GM21786 (cell line): ENCODE measurements at regions not wholly inside any gene's neighbourhood (a gene's known extent, or its start where the extent isn't known, plus 50 kb on each side); places are given as distances from the start of the nearest gene placed in this dataset.

Experiments used
- ATAC-seq: cut with Tn5 transposase; IDR thresholded peaks from one replicate; pipeline ENCODE4 v1.9.1; 2021; ENCODE audit not compliant: unreplicated experiment

- ATAC-seq, result no peak
Measured at GRCh38 chr5:145510769-145511168, 324.4 kb downstream of the PRELID2 start.

DNA sequence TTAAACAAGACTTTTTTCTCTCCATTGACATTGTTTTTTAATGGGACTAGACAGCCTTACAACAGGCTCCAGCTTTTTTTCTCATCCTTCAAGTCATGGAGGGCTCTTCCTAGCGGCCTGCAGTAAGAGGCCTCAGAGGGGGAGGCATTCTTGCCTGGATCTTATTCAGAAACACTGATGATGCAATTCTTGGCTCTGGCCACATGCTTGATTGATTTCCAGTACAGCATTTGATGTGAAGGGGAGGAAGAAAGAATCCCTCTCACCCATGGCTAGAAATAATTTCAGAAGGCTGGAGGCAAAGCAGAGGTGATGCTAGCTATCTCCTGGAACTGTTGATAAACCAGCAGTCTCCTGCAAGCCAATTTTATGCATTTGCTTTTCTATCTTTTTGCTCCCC is 324.8 kb downstream of the PRELID2 start:
- ATAC-seq, result no peak

DNA sequence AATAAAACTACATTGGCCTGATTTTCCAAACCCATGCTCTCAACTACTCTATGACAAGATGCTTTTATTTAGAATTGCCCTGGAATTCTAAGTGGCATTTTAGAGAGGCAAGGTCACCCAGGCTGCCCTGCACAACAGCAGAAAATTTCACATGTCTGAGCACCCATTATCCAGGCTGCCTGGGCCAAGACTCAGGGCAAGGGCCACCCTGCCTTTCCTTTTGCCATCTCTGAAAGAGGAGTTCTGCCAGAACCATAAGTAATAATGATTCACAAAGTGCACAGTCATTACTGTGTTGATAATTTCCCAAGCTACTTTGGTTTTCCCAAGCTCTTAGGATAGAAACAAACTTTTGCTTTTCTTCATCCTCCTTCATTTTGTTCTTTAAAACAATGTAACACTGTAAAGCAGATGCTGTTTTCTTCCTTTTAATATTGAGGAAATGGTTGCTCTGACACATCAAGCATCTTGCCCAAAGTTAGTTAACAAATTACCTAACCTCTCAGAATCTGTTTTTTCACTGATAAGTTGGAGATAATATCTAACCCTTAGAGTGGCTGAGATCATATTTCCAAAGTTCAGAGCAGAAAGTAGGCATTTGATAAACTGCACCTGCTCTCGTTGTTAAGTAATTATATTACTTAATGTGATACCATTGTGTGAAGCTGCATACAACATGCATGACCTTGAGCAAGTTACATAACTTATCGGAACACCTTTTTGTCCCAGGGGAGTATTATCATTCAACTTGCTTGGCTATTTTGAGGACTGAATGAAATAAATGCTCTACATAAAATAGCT is 325.6 kb downstream of the PRELID2 start:
- no peak for ATAC-seq

- no peak for ATAC-seq
Measured at GRCh38 chr5:145506185-145506850, 328.8 kb downstream of the PRELID2 start.

- ATAC-seq, result no peak
Measured at GRCh38 chr5:145502906-145503305, 332.2 kb downstream of the PRELID2 start.

DNA sequence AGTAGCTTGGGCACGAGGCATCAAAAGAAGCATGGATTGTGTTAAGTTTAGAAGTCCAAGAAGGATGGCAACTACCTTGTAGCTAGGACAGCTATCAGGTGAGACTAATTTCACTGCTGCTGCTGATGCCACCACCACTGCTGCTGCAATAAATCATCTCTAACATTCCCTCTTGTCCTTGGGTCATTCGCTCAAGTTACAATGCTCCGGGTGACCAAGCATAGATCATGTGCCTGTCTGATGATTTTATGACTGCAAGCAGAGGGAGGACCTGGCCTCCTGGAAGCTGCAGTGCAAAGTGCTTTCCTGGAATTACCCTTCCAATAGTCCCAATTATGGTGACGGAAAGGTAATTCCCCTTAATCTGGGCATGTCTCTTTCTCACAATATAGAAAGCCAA is 334.4 kb downstream of the PRELID2 start:
- no peak for ATAC-seq

GRCh38 chr5:145499483-145499882 is 335.7 kb downstream of the PRELID2 start:
- ATAC-seq, result no peak

GRCh38 chr5:145497052-145497451 is 338.1 kb downstream of the PRELID2 start:
- no peak for ATAC-seq

- ATAC-seq, result no peak
Measured at GRCh38 chr5:145495741-145496140, 339.4 kb downstream of the PRELID2 start.

DNA sequence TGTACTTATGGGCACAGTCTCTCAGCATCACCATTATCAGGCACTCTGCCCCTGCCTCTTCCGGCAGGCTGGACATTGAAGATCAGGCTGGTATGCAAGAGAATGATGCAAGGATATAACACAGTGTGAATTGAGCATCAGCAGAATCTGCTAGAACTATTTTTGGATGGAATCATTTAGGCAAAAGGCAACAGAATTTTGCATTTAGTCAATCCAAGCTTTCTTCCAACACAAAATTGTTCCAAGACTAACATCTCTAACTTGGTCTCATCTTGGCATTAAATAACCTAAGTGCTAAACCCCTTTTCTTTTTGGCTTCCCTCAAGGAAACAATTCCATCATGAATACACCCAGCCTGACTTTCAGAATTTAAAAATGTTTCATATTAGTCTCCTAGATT is 339.9 kb downstream of the PRELID2 start:
- no peak for ATAC-seq

GRCh38 chr5:145493435-145493834 is 341.7 kb downstream of the PRELID2 start:
- ATAC-seq, result no peak

- ATAC-seq, result no peak
Measured at GRCh38 chr5:145489516-145489915, 345.6 kb downstream of the PRELID2 start.

DNA sequence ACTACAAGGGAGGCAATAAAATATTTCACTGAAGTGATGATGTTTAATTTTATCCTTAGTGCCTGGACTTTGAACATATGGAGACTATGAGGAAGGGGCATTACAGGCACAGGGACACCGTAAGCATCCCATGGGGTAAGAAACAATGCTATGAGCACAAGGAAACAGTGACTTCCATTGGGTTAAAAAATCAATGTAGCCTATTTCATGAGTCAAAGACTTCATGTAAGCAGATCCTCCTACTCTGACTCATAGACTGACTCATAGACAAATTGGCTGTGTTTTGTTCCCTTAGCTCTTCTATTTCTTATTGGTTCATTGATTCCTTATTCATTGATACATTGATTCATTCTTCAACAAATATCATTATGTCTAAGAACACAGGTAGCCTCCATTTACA is 351.0 kb downstream of the PRELID2 start:
- ATAC-seq, result no peak

DNA sequence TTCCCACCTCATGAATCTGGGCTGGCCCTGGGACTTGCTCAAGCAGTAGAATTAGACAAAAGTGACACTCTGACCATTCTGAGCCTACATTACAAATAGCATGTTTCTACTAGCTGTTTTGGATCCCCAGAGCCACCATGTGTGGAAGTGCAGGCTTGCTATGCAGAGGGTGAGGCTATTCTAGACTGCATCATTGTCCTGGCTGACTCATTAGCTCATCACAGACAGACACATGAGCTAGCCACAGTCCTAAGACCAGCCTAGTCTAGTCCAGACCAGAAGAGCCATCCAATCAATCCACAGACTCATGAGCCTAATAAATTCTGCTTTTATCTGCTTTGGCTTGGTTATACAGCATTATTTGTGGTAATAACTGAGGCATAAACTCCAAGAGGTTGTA is 351.9 kb downstream of the PRELID2 start:
- no peak for ATAC-seq

- ATAC-seq, result no peak
Measured at GRCh38 chr5:145479857-145480256, 355.3 kb downstream of the PRELID2 start.

DNA sequence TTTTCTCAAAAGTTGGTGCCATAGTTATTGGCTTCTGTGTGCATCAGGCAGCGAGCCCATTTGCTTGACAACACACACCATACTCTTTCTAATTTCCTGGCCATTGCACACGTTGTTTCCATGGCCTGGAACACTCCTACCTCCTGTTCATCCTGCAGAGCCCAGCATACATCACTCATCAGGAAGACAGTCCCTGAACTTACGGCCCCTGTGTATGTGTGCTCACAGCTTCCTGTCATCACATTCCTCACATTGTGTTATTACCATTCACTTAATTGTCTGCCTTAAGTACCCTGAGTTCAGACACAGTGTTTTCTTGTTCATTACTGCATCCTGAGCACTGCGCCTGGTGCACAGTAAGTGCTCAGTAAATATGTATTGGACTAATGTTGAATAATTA is 355.9 kb downstream of the PRELID2 start:
- ATAC-seq, result no peak

GRCh38 chr5:145478651-145479050 is 356.5 kb downstream of the PRELID2 start:
- ATAC-seq, result no peak

- ATAC-seq, result no peak
Measured at GRCh38 chr5:145473042-145473642, 362.0 kb downstream of the PRELID2 start.

- ATAC-seq, result no peak
Measured at GRCh38 chr5:145471831-145472612, 363.1 kb downstream of the PRELID2 start.

DNA sequence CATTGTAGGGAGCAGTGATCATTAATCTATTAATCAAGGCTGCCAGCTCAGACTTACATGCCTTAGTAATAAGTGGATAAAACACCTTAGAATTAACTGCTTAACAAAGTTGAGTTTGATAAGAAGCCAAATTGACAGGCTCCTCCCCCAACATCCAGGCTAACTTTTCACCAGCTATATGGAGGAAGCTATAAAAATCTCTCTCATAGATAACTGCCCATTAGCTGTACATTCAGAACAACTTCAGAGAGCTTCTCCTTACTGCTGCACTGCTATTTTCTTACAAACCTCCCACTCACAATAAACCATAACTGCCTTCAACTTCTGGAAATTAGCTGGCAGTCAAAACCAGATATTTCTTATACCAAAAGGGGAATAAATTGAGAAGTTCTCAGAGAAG is 364.1 kb downstream of the PRELID2 start:
- no peak for ATAC-seq

GRCh38 chr5:145470396-145470979 is 364.7 kb downstream of the PRELID2 start:
- ATAC-seq, result no peak
